SKM-1 (cell line): ENCODE measurements at regions not wholly inside any gene's neighbourhood (a gene's known extent, or its start where the extent isn't known, plus 50 kb on each side); places are given as distances from the start of the nearest gene placed in this dataset.

Experiments used
- DNase-seq: peaks from one replicate; lab custom pipeline; 2025; ENCODE audit not compliant: unreplicated experiment; lab: John Stamatoyannopoulos, UW

DNA sequence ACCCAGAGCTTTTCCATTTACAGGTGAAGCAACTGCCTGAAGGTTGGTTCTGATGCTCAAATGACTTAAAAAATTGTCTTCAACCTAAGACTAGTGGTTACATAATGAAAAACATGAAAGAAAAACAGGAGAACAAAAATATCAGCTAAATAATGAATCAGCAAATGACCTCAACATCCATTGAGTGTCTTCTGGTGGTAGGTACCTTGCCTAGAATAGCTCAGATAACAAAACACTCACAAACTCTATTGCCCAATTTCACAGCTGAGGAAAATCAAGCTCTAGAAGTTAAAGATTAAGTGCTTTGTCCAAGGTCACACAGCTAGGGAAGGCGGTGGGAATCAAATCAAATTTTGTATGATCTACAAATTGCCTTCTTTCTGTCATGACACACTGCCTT is 304.6 kb upstream of the CDH11 start:
- DNase-seq, result no peak

DNA sequence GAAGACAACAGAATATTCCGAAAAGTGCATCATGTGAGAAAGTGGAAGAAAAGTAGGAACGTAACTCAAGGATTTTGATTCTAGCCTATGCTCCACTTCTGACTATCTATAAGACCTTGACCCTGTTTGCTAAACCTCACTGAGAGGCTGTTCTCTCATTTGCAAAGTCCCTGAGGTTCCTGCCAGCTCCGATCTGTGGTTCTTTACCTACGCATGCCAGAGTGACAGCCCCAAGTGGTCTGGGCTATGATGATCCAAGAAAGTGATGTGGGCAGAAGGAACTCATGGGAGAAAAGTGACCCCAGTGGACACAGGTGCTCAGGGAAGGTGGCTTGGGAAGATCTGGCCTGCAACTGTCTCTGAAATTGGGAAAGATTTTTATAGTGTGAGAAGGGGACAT is 301.1 kb upstream of the CDH11 start:
- no peak for DNase-seq

DNA sequence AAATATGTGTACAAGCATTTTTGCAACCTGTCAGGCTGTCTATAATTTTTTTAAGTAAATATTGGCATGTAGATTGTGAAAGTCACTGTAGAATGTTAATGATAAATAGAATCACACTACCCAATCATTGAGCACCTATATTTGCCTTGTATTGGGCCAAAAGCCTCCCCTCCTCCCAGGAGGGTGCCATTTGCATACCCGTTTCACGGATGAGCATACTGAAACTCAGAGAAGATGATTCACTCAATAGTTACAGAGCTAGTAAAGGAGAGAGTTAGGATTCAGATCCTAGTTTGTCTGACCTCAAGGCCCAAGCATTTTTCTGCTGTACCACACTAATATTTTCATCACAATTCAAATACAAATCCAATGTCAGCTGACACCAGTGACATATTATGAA is 299.7 kb upstream of the CDH11 start:
- no peak for DNase-seq

DNA sequence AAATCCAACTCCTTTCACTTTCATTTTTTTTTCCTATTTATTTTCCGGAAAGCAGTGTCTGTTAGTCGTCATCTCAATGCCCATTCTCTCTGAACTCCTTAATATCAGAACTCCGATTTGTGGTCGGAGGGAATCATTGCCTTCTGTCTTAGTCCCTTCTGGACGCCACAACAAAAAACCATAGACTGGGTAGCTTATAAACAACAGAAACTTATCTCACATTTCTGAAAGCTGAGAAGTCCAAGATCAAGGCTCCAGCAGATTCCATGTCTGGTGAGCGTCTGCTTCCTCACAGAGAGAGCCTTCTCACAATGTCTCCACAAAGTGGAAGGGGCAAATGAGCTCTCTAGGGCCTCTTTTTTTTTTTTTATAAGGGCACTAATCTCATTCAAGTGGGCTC is 296.6 kb upstream of the CDH11 start:
- no peak for DNase-seq

DNA sequence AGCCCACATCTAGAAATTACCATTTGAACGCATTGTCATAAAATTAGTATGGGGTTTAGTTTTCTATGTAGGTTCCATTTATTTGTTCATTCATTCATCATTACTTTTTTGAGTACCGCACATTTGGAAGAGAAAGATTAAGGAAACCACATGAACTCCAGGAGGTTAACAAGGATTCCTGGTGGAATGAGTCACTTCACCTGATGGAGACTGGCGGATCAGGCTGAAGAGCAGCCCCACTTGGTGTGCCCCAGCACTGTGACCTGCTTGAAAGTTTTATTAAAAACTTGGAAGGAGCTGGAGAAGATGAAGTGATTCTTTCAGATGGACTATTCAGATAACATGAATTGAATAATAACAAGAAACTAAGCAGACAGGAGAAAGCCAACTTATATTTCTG is 293.6 kb upstream of the CDH11 start:
- no peak for DNase-seq

DNA sequence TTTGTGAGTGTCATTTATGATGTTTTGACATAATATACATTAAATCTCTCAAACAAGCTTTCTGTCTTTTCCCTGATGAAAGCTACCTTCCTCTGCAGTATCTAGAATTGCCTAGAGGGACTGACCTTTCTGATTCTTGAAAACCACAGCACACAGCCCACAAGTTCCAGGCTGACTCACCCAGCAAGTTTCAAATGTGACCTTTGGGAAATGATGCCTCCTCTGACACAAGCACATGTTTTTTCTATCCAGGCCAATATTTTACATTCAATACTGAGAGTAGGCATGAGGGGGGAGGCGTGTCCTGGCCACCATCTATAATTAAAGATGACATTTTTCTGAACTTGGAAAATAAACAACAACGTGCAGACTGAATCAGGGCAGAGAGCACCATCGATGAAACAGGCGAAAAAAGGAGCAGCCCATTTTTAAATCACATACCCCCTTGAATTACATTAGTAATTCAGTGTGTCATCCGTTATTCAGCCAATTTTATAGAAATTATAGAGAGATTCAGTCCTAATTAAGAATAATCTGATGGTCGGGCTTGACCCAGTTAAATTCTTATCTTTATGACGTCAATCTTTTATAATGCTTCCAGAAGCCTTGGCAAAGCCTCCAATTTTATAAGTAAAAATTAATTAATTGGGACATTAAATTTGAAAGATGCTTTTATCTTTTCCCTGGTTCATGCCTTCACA is 292.6 kb upstream of the CDH11 start:
- no peak for DNase-seq

DNA sequence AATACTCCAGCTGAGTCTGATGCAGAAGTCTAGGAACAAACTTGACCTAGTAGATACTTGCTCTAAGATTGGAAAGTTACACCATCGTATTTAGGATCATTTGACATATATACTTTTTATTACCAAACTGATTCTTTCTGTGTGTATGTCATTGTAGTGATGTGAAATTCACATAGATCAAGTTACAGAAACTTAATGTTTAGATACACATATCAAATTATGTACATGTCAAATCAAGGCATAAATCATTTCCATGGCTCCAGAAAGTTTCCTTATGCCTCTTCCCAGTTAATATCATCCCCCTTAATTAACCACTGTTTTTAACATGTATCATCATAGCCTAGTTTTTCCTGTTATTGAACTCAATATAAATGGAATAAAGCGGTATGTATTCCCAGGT is 292.0 kb upstream of the CDH11 start:
- DNase-seq, result no peak

DNA sequence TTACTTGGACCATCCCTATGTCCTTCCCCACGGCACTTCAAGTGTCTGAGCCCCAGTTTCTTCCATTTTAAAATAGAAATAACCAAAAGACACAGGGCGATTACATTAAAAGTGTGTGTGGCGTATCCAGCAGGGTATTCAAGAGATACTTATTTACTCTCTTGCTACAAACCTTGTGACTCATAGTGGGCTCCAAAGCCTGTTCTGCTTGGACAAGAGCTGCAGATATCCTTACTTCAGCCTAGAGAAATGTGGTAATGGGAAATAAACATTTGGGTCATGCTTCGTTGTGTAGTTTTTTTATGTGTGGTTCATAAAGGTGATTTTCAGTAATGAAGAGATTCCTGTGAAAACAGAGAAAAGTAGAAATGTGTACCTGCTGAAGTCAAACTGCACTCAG is 288.9 kb upstream of the CDH11 start:
- DNase-seq, result no peak

DNA sequence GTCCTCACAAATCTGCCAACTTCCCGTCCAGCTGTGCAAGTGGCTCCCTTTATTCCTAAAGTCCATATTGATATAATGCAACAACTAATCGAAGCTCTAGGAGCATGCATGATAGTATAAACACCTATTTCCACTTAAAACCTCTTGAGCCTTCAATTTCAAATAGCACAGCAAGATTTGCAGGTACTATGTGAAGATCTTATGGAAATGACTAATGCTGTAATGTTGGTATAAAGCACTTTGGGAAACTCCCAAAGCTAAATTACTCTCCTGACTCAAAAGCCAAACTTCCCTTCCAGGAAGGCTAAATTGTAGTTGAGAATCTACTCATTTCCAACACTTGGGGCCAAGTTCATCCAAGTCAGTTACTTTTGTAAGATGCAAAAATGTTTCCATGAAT is 287.6 kb upstream of the CDH11 start:
- DNase-seq, result no peak

DNA sequence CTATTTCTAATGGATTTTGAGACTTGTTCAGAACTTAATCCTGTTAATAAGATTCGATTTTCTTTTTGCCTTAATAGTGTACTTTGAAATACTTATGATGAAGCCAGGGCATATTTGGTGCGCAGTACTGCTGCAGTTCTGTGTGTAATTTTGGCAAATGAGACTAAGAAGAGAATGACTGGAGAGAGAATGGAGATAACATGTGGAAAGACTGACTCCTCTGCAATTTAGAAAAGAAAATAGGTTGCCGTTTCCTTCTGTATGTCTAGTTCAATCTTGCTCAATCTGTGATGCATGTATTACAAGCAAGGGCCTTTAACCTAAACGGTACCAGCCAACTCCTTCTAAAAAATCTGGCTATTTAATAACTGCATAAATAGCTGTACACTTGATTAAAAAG is 285.1 kb upstream of the CDH11 start:
- no peak for DNase-seq

DNA sequence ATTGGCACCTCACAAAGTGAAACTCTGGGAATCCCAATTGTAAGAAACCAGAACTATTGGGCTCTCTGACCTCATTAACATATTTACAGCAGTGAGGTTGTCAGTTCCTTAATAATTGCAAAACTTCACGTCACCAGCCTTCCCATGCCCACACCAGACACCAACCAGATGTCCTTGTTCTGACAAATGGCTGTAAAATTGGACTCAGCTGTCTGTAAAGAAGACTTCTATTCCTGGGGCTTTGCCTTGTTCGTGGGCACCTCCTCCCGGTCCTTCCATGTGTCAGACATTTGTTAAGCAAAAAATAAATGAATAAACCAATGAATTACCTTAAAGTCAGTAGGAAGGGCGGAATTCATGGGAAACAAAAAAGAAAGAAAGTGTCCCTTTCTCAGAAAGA is 284.3 kb upstream of the CDH11 start:
- no peak for DNase-seq

DNA sequence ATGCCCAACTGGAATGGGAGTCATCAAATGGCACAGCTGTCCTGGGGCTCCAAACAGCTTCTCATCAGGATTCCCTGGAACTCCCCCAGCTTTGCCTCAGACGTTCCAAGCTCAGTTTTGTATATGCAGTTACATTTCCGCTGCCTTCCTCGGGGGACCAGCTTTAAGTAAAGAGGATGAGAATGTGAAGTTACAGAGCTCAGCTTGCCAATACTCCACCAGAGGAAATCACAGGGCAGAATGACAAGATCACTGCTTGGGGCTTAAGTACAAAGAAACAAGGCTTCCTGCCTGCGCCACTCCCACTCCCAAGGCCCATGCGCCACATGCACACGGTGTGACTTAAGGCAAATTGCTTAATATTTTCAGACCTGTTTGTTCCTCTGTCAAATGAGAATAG is 272.4 kb upstream of the CDH11 start:
- DNase-seq, result no peak

DNA sequence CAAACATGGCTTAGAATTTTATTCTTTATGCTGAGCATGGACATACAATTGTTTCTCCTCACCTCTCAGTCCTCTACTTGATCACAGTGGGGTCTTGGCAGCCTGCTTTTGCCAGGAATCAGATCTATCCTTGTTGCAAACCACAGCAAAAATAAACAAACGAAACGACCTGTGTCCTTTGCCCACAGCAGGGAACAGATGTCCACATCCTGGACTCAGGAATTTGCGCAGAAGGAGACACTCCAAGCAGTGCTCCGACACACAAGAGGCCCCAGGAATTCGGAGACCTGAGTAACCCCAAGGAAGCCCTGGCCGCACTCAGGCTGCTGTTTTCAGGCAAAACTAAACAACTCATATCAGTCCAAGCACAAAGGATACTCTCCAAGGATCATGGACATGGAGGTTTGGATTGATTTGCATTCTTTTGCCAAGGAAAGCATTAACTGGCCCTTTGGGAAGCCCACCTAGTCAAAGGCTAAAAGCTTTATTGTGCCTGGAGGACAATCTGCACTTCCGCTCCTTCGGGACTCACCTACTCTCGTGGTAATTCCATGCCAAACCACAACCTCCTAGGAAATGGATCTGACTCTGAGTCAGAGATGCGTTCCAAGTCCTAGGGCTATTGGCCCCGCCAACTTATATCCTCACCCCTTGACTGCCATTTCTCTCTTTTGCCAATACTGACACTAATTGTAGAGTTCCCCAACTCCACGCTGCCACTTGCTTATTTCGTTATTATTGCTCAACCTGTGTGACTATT is 271.1 kb upstream of the CDH11 start:
- DNase-seq, result no peak

DNA sequence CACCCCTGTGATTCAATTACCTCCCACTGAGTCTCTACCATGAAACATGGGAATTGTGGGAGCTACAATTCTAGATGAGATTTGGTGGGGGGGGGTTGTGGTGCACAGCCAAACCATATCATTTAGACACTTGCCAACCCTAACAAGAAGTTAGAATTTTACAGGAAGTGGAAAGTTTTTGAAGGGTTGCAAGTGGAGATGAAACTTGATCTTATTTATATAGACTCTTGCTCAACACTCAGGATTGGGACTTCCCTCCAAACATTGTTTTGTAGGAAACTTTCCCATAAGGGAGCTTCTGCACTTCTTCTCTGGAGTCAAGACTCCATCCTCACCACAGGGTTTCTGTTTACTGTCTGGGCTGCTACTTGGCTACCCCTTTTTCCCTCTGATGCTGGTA is 266.7 kb upstream of the CDH11 start:
- no peak for DNase-seq

DNA sequence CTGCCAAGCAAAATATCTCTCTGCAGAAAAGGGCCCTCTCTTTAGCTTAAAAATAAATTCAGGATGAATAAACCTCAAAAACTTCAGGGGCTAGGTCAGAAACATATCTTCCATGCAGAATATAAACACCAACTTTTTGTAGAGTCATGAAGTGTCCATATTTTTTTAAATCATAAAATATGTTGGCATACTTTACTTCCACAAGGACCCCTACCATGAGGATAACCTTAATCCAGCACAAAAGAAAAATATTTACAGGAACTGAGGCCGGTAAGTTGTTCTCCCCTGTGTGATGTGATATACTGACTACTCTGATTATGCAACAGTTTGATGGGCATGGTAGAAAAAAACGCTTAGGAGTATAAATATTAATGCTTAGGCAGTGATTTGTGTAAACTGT is 264.8 kb upstream of the CDH11 start:
- no peak for DNase-seq

DNA sequence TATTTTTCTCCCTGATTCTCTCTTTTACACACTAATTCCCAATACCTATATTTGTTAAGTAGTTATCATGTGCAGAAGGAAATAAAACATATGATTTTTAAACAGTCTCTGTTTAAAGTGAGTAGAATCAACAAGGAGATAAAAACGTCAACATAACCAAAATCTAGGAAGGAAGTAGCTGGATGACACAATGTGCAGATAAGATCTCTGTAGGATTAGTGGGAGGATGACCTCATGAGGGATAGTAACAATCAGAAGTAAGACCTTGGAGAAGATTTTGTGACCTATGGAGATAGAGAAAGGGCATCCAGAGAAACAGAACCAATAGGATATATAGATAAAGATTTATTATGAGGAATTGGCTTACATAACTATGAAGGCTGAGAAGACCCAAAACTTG is 262.6 kb upstream of the CDH11 start:
- no peak for DNase-seq

DNA sequence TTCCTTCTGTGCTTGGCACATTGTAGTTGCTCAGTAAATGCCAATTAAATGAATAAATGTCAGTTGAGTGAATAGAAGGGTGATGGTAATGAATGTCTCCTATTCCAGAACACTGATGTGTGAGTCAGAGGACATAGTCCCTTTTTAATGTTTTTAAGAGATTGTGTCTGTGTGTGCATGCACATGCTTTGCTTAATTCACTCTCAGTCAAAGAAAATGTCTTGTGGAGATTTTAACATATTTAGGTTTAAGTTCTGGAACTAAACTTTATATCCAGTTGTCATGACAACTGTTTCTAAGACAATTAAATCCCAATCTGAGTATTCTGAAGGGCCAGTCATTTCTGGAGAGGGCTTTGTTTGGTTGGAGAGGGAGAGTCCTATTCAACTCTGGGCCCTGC is 255.3 kb upstream of the CDH11 start:
- DNase-seq, result no peak

DNA sequence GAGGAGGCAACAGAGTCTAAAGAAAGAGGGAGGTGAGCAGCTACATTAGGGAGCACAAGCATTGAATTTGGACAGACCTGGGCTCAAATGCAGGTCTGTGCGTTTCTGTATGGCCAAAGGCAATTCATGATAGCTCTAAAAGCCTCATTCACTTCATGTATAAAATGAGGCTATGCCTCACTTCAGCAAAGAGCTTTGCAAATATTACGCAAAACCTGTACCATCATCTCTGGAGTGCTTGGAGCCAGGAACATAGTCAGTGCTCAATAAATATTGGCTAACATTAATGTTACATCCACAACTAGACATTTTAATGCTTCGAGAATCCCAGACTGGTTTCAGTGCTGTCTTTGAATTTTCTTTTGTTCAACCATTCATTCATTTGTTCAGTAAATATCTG is 254.7 kb upstream of the CDH11 start:
- DNase-seq, result no peak

DNA sequence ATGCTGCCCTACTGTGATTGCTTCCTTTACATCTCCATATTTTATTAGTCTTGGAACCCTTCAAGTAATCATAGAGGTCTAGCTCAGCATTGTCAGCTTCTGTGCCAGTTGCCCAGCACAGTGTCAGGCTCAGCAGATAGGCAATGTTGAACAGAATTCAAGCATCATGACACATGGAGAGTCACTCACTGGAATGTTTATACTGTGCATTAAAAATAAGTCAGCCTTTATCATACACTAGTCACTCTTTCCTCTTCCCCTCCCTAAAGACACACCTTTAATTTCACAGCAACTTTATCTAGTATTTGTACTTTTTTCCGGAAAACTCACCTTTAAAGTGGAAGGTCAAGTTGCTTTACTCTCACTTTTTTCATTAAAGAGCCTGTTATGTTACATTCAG is 253.8 kb upstream of the CDH11 start:
- no peak for DNase-seq

DNA sequence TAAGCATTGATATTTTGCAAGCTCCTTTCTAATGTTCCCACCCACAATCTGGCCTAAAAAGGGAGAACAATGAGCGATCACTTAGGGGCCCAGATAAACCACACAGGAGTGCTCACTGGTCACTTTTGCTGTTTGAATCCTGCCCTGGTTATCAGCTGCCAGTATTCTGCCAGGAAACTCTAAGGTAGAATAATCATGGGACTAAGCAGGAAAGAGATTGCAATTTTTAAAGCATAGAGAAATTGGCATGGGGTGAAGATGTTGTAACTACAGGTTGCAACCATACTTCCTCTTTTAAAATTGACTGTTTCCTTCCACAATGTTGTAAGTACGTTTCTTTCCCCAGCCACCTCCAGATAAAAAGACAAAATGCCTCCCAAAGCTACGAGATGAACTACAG is 251.2 kb upstream of the CDH11 start:
- DNase-seq, result peak; percentile 83

DNA sequence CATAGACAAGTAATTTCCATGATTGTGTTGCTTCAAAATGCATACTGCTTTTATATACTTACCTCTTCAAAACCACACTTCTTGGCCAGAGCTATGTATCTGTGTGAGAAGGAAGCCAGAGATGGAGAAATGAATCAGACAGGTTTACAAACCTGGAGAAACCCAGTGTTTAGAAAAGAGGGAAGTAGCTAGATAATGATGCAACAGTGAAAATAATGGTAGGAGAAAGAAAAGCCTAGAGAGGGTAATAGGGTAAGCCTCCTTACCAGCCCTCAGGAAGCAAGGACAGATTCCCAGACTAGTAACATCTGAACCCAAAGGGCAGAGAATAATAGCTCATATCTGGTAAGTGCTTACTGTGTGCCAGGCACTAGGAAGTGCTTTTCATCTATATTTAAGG is 250.3 kb upstream of the CDH11 start:
- peak; percentile 65 for DNase-seq

DNA sequence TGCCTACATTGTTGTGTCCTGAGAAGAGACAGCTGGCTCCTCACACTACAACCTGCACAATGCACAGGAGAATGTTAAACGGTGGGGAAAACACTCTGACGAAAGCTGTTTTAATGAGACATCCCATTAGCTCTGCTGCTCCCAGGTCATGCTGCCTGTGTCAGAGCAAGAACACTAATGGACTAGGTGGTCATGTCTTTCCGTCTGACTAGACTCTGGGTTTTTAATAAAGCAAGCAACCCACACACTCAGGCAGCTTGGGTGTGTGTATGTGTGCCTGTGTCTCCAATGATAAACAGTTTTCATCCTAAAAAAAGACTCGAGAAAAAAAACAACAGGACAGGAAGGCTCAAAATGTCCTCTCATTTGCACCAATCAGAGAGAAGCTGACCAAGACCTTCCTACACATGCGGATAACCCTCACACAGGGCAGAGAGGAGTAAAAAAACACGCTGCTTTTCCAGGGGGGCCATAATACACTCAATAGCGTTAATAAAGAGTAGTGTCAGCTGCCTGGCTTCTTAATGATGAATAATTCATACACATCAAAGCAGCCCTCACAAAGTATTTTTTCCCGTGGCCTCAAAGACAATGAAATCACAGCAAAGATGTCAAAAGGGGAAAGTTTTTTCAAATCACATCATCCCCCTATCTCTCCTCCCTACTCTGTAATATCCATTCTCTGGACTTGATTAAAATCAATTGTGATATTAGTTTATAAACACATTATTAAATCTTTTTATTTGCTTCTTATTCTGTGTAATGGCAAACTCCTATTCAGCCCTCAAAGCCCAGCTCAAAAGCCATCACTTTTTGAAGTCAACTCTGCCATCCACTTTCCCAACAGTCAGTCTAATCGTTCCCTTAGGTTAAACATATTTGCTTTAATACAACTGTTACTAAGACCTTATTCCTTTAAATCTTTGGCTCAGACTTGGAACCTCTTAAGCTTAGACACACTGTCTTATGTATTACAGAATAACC is 244.2 kb upstream of the CDH11 start:
- no peak for DNase-seq
